Calu3 (cell line): ENCODE measurements at regions not wholly inside any gene's neighbourhood (a gene's known extent, or its start where the extent isn't known, plus 50 kb on each side); places are given as distances from the start of the nearest gene placed in this dataset.
"Not testable (repeated sequence)": the region's sequence is repeated elsewhere in the genome, so short reads cannot be mapped to it uniquely, and the experiment has no call there.

Experiments used
- BruUV-seq: library from RNA; stranded (reverse); fragments of 400-500 nt; replicated peaks from 2 replicates; lab custom pipeline; 2021; lab: Mats Ljungman, UMichigan
- CTCF ChIA-PET: fragments of 300-600 bp; sonication (Branson Sonifier 250); formaldehyde crosslinking; loops from one replicate; lab custom pipeline; 2022; ENCODE audit warnings: antibody characterized with exemption; lab: Charles Lee
- DNase-seq: peaks from one replicate; pipeline ENCODE4 v3.0.0; 2022
- H3K27ac Mint-ChIP-seq: one replicate; pipeline ENCODE4 v1.8.0; 2022; ENCODE audit warnings: mixed read lengths; ENCODE audit not compliant: unreplicated experiment
- H3K27me3 Mint-ChIP-seq: one replicate; pipeline ENCODE4 v1.8.0; 2022; ENCODE audit warnings: mixed read lengths; ENCODE audit not compliant: unreplicated experiment
- H3K36me3 Mint-ChIP-seq: one replicate; pipeline ENCODE4 v1.8.0; 2022; ENCODE audit warnings: mild to moderate bottlenecking, moderate library complexity, mixed read lengths; ENCODE audit not compliant: insufficient read depth, unreplicated experiment
- H3K4me1 Mint-ChIP-seq: one replicate; pipeline ENCODE4 v1.8.0; 2022; ENCODE audit warnings: mild to moderate bottlenecking, low read depth, mixed read lengths; ENCODE audit not compliant: unreplicated experiment
- H3K4me3 Mint-ChIP-seq: one replicate; pipeline ENCODE4 v1.8.0; 2022; ENCODE audit warnings: mild to moderate bottlenecking, low read depth, moderate library complexity, mixed read lengths; ENCODE audit not compliant: unreplicated experiment
- H3K9me3 Mint-ChIP-seq: one replicate; pipeline ENCODE4 v1.8.0; 2022; ENCODE audit warnings: low read depth, mixed read lengths; ENCODE audit not compliant: unreplicated experiment
- intact Hi-C: fragments of 100-400 bp; cut with micrococcal nuclease; formaldehyde crosslinking; loops from one replicate; pipeline ENCODE4 v1.10.0; 2022; ENCODE audit not compliant: unreplicated experiment
- TF ChIP-seq, protein P1 (sequence below): fragments of 200-600 bp; IDR thresholded peaks from one replicate; pipeline ENCODE4 v1.8.0; 2022; ENCODE audit warnings: antibody characterized with exemption; ENCODE audit not compliant: unreplicated experiment

DNA sequence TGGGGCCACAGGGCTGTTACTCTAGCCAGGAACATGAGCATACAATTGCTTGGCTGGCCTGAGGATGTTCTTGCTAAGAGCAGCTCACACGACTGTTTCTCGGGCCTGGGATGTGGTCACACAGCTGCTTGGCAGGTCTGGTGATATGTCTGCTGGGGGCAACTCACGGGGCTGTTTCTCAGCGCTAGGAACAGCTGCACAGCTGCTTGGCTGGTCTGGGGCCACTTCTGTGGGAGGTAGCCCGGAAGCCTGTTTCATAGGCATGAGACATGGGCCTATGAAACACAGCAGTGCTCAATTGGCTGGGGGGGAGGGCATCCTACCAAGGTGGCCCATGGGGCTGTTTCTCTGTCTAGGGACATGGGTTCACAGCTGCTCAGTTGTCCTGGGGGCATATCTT is 73.4 kb upstream of the DDHD1 start:
- Mint-ChIP-seq H3K4me3 (no peak overlapping the region), H3K4me1 (no peaks in the 10 kb centered on the region), H3K9me3 (peaks cover 7% of the 10 kb centered on the region), H3K36me3 (no peaks in the 10 kb centered on the region), H3K27ac (no peak overlapping the region), H3K27me3 (no peaks in the 10 kb centered on the region)
- DNase-seq, result no peak
- BruUV-seq, result no TSS peak
- intact Hi-C loops, result no loop called here
- CTCF ChIA-PET, result no interaction called here
- TF ChIP-seq, protein P1, sequence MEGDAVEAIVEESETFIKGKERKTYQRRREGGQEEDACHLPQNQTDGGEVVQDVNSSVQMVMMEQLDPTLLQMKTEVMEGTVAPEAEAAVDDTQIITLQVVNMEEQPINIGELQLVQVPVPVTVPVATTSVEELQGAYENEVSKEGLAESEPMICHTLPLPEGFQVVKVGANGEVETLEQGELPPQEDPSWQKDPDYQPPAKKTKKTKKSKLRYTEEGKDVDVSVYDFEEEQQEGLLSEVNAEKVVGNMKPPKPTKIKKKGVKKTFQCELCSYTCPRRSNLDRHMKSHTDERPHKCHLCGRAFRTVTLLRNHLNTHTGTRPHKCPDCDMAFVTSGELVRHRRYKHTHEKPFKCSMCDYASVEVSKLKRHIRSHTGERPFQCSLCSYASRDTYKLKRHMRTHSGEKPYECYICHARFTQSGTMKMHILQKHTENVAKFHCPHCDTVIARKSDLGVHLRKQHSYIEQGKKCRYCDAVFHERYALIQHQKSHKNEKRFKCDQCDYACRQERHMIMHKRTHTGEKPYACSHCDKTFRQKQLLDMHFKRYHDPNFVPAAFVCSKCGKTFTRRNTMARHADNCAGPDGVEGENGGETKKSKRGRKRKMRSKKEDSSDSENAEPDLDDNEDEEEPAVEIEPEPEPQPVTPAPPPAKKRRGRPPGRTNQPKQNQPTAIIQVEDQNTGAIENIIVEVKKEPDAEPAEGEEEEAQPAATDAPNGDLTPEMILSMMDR, result no peak

- intact Hi-C loops, result no loop called here
- TF ChIP-seq, protein P1, result no peak
- BruUV-seq, result no TSS peak
Measured at GRCh38 chr14:53220914-53221313, 67.8 kb upstream of the DDHD1 start.

DNA sequence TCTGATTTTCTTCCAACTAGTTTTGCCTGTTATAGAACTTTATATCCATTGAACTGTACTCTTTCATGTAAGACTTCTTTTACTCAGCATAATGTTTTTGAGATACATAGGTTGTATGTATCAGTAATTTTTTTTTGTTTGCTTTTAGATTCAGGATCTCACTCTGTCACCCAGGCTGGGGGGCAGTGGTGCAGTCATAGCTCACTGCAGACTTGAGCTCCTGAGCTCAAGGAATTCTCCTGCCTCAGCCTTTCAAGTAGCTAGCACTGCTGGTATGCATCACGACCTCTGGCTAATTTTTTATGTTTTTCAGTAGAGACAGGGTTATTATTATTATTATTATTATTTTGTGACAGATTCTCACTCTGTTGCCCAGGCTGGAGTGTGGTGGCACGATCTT is 65.0 kb upstream of the DDHD1 start:
- DNase-seq, result no peak
- Mint-ChIP-seq H3K27ac (no peak overlapping the region), H3K36me3 (peaks cover 9% of the 10 kb centered on the region), H3K4me3 (peak overlapping the region; percentile 72), H3K4me1 (no peaks in the 10 kb centered on the region), H3K27me3 (no peaks in the 10 kb centered on the region), H3K9me3 (no peaks in the 10 kb centered on the region)
- CTCF ChIA-PET, result interaction anchor here (0.6 to 1.5 kb wide), 2 partner anchors 88 to 133 kb away, joined by 3 to 7 read pairs; no protein-coding TSS in a partner anchor
- no TSS peak for BruUV-seq
- TF ChIP-seq, protein P1, result no peak
- intact Hi-C loops, result no loop called here

More at GRCh38 chr14:53220914-53221313, 67.8 kb upstream of the DDHD1 start:
- H3K27me3 Mint-ChIP-seq, result no peaks in the 10 kb centered on the region
- CTCF ChIA-PET, result no interaction called here
- H3K27ac Mint-ChIP-seq, result no peak overlapping the region
- peaks cover 7% of the 10 kb centered on the region for H3K9me3 Mint-ChIP-seq
- H3K36me3 Mint-ChIP-seq, result peaks cover 9% of the 10 kb centered on the region
- no peak overlapping the region for H3K4me3 Mint-ChIP-seq
- H3K4me1 Mint-ChIP-seq, result no peaks in the 10 kb centered on the region
- no peak for DNase-seq

GRCh38 chr14:53217316-53217994 is 64.3 kb upstream of the DDHD1 start:
- no peak overlapping the region for H3K27ac Mint-ChIP-seq
- H3K36me3 Mint-ChIP-seq, result peaks cover 9% of the 10 kb centered on the region
- CTCF ChIA-PET, result interaction anchor here (0.6 to 1.5 kb wide), 3 partner anchors 78 to 134 kb away, joined by 3 to 7 read pairs (median 3); no protein-coding TSS in a partner anchor
- intact Hi-C loops, result no loop called here
- no TSS peak for BruUV-seq
- DNase-seq, result peak; percentile 86
- peak overlapping the region; percentile 72 for H3K4me3 Mint-ChIP-seq
- H3K4me1 Mint-ChIP-seq, result no peaks in the 10 kb centered on the region
- TF ChIP-seq, protein P1, result peak; percentile 65
- H3K9me3 Mint-ChIP-seq, result no peaks in the 10 kb centered on the region
- no peaks in the 10 kb centered on the region for H3K27me3 Mint-ChIP-seq

- H3K36me3 Mint-ChIP-seq, intact Hi-C loops, H3K9me3 Mint-ChIP-seq, H3K27ac Mint-ChIP-seq, H3K4me1 Mint-ChIP-seq, DNase-seq, BruUV-seq, H3K27me3 Mint-ChIP-seq: not testable (repeated sequence)
- H3K4me3 Mint-ChIP-seq, result peak overlapping the region; percentile 72
- CTCF ChIA-PET, result interaction anchor here (1.1 to 1.5 kb wide), 2 partner anchors 79 to 90 kb away, joined by 3 to 7 read pairs; no protein-coding TSS in a partner anchor
Measured at GRCh38 chr14:53216955-53217315, 63.8 kb upstream of the DDHD1 start.

DNA sequence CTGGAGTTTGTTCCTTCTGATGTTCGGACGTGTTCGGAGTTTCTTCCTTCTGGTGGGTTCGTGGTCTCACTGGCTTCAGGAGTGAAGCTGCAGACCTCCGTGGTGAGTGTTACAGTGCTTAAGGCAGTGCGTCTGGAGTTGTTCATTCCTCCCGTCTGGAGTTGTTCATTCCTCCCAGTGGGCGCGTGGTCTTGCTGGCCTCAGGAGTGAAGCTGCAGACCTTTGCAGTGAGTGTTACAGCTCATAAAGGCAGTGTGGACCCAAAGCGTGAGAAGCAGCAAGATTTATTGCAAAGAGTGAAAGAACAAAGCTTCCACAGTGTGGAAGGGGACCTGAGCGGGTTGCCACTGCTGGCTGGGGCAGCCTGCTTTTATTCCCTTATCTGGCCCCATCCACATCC is 63.4 kb upstream of the DDHD1 start:
- DNase-seq, H3K27me3 Mint-ChIP-seq, BruUV-seq, H3K9me3 Mint-ChIP-seq, H3K27ac Mint-ChIP-seq, H3K36me3 Mint-ChIP-seq, H3K4me1 Mint-ChIP-seq, H3K4me3 Mint-ChIP-seq, intact Hi-C loops: not testable (repeated sequence)
- CTCF ChIA-PET, result interaction anchor here (0.7 to 1.1 kb wide), 2 partner anchors 79 to 183 kb away, joined by 3 read pairs; no protein-coding TSS in a partner anchor
